ENCODE measurements at regions not wholly inside any gene's neighbourhood (a gene's known extent, or its start where the extent isn't known, plus 50 kb on each side); places are given as distances from the start of the nearest gene placed in this dataset.
"Not testable (repeated sequence)": the region's sequence is repeated elsewhere in the genome, so short reads cannot be mapped to it uniquely, and the experiment has no call there.

DNA sequence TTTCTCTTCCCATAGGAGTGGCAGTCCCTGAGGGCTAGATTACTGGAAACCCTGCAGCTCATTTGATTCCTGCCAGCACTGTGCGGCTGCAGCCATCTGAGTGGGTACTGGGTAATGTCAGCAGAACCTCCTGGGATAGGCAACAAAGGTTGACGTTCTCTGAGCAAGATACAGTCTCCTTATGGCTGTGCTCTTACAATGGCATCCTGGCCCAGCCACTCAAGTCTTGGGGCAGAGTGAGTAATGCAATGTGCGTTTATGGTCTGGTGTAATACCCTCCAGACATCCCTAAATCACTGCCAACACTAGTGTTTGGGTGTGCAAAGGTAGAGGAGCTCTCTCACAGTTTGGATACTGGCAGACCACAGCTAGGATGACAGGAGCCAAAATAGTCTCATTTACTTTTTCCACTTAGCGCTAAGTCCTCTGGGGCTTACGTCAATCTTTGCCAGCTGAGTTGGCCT lies 775.8 kb downstream of the ZNF385D start:
- intact Hi-C loops (cut with DNase I), result no loop called here
- DNase-seq (ENCODE audit: missing footprints) (no peak), ATAC-seq (peak; percentile 31)

DNA sequence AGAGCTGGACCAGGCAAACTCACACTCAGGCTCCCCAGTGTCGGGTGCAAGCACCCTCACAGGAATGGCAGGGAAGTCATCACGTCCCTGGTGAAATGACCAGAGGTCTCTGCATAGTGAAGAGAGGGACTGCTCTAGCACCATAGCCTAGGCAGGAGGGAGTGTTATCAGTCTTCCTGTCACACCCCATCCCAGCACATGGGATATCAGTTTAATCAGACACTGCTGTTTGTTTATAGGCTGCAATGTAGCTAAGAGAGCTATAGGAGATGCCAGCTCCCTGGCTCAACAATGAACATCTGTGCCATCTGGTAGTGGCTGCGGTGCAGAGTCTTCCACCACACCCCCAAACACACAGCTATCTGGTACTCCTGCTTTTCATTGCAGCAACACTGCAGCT lies 776.6 kb downstream of the ZNF385D start:
- intact Hi-C loops (cut with DNase I), result no loop called here
- ATAC-seq, result no peak
- no peak for DNase-seq (ENCODE audit: missing footprints)

DNA sequence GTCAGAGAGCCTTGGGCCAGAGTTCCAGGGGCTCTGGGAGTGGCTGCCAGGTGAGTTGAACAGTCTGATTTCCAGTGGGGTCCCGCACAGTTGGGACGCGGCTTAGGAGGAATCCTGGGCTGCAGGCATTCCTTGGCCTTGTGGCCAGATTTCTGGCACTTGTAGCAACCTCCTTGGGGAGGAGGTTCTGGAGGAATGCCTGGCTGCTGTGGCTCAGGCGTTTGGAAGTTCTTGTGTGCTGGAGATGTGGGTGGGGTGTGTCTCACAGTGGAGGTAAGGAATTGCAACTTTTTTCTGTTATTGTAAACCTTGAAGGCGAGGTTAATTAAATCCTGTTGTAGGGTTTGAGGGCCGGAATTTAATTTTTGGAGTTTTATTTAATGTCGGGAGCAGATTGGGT lies 780.2 kb downstream of the ZNF385D start:
- intact Hi-C loops (cut with DNase I); ATAC-seq: not testable (repeated sequence)
- peak; percentile 20 for DNase-seq (ENCODE audit: missing footprints)

DNA sequence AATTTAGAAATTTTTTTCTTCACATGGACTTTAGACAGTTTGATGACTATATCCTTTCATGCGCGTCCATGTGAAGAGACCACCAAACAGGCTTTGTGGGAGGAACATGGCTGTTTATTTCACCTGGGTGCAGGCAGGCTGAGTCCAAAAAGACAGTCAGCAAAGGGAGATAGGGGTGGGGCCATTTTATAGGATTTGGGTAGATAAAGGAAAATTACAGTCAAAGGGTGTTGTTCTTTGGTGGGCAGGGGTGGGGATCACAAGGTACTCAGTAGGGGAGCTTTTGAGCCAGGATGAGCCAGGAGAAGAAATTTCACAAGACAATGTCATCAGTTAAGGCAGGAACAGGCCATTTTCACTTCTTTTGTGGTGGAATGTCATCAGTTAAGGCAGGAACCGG lies 781.5 kb upstream of the SGO1 start:
- intact Hi-C loops (cut with DNase I); ATAC-seq: not testable (repeated sequence)

DNA sequence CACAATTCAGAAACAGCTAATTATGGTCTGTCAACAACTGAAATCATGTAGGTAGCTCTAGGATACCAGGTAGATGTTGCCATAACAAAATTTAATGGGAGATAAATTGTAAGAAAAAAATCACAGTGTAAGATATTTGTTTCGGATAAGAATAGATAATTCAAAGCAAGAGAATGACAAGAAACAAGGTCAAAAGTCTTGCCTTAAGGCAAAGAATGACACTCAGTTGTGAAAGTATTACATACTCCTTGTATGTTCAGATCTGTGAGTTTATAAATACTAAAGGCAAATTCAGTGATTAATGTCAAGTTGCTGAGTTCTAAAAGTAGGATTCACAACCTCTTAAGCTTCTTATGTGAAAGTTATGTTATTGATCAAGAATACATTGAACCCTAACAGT lies 772.2 kb upstream of the SGO1 start:
- intact Hi-C loops (cut with DNase I), result no loop called here
- ATAC-seq, result no peak
- no peak for DNase-seq (ENCODE audit: missing footprints)

More for the DNA sequence above, 781.5 kb upstream of the SGO1 start:
- DNase-seq (ENCODE audit: missing footprints), result not testable (repeated sequence)

DNA sequence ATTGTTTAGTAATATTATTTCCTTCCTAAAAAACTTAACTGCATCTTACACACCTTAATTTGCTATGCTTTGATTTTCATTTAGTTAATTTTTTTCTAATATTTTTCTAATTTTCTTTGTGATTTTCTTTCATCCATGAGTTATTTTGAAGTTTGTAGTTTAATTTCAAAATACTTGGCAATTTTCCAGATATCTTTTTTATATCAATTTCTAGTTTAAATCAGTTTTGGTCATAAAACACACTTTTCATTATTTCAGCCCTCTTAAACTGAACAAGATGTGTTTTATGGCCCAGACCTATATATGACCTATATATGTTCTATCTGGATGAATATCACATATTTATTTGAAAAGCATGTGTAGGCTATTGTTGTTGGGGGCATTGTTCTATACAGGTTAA lies 759.9 kb upstream of the SGO1 start:
- no peak for ATAC-seq
- intact Hi-C loops (cut with DNase I), result no loop called here
- DNase-seq (ENCODE audit: missing footprints), result no peak

DNA sequence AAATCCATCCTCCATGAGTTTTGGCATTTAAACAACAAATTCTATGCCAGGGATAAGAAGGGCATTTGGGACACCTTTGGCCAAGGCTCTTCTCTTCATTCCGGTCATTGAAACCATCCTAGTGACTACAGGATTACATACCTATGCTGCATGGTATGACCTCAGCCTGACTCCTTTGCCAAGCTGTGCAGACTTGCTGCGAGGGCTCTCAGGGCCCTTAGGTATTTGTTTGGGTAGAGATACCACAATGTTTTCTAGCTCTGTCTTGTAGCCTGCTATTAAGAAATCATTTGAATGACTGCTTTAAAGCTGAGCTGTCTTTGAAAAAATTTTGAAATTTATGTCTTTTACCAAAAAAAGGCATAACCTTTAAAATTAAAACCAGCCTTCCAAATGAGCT lies 749.8 kb upstream of the SGO1 start:
- ATAC-seq (no peak), DNase-seq (ENCODE audit: missing footprints) (no peak)
- intact Hi-C loops (cut with DNase I), result no loop called here

DNA sequence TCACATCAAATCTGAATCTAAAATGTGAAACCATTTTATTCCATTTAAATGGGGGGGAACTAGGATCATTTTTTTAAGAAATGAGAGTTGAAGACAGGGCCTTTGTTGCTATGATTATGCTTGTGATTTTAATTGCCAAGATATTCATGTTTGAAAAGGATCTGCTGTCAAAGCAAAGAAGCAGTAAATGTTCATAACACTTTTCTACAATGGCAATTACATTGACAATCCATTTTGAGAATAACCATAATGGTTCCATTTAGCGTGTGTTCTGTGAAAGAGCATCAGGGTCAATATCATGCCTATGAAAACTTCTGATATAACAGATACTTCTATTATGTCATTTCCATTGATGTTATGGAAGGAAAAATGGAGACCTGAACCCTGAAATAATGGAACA lies 745.8 kb upstream of the SGO1 start:
- intact Hi-C loops (cut with DNase I), result no loop called here
- DNase-seq (ENCODE audit: missing footprints) (no peak), ATAC-seq (no peak)

DNA sequence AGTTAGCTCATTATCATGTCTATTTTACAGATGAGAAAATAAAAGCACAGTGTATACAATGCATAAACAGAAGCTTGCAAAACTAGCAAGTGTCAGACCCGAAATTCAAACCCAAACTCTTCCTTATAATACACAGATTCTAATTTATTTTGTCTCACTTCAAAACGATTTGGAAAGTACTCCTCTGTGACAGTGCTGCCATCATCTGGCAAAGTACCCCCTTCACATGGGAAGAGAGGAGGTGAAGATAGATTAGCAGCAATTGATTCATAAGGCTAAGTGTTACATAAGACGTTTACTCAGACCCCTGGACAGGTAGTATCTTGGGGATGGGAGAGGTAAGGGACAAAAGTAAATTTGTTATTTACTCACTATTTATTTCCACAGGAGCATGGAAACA lies 744.0 kb upstream of the SGO1 start:
- no peak for DNase-seq (ENCODE audit: missing footprints)
- intact Hi-C loops (cut with DNase I), result no loop called here
- no peak for ATAC-seq

DNA sequence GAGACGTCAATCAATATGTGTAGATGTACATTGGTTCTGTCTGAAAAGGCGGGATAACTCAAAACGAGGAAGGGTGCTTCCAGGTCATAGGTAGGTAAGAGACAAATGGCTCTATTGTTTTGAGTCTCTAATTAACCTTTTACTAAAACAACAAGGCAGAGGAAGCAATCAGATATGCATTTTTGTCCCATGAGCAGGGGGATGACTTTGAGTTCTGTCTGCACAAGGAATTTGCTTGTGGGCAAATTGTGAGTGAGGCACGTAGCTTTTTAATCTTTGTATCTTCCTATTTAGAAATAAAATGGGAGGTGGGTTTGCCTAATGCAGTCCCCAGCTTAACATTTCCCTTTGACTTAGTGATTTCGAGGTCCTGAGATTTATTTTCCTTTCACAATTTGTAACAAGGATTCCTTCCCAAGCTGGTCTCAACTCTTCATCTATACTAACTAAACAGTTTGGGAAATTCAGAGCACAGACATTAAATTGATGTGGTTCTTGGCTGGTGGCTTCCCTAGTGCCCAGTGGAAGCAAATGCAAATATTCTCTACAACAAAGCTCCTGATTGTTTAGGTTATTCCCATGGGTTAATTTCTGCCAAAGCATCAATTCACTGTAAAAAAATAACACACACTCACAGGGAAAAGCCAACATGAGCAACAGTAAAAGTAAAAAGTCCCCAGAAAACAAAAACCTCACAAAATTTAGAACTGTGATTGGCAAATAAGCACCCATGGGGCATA lies 738.8 kb upstream of the SGO1 start:
- intact Hi-C loops (cut with DNase I), result no loop called here
- ATAC-seq (no peak), DNase-seq (ENCODE audit: missing footprints) (no peak)

DNA sequence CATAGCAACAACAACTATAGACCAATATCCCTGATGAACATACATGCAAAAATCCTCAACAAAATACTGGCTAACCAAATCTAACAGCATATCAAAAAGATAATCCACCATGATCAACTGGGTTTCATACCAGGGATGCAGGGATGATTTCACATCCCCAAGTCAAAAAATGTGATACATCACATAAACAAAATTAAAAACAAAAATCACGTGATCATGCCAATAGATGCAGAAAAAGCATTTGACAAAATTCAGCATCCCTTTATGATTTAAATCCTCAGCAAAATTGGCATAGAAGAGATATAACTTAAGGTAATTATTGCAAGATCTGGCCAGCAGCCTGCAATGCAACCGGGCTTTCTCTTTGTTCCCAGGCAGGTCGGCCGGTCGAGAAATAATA lies 735.1 kb upstream of the SGO1 start:
- DNase-seq (ENCODE audit: missing footprints); ATAC-seq; intact Hi-C loops (cut with DNase I): not testable (repeated sequence)

DNA sequence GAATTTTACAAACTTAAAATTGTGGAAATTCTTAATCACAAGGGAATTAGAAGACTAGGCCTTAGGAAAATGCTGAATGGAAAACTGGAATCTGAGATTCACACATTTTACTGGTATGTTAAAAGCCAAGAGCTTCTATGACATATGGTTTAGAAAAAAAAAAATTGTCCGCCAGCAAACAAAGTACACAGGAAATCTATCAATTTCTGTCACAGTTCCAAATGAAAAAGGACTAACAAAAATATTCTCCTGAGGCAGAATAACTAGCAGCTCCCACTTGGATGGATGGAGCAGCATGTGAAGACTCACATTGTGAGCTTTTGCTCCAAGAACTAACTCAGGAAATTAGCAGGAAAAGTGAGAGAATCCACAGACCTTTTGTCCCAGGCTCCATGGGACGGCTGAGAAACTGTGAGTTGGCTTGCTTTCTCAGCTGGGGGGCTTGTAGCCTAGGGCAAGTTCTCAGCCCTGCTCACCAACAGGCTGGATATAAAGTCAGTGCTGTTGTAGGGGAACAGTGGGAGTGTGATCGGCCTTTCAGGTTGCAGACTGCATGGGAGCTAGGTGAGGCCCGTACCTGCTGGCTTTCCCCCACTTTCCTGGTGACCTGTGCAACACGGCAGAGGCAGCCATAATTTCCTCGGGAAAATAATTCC lies 731.1 kb upstream of the SGO1 start:
- intact Hi-C loops (cut with DNase I), result no loop called here
- ATAC-seq, result no peak
- DNase-seq (ENCODE audit: missing footprints), result no peak

DNA sequence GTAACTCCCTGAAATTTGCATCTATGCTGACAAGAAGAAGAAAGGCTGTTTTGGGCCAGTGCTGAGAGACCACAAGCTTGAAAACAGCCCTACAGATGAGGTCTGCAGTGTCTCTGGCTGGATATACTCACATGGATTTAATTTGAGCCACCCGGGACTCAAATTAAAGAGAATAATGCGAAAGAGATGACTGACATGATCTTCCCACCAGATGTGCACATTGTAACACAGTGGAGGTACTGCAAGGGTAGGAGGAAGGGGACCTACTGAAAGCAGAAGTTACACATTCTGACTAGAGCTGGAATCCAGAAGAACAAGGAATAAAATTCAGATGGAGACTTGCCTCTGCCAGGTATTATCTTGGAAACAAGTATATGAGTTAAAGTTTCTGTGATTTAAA lies 728.3 kb upstream of the SGO1 start:
- DNase-seq (ENCODE audit: missing footprints) (no peak), ATAC-seq (no peak)
- intact Hi-C loops (cut with DNase I), result no loop called here

DNA sequence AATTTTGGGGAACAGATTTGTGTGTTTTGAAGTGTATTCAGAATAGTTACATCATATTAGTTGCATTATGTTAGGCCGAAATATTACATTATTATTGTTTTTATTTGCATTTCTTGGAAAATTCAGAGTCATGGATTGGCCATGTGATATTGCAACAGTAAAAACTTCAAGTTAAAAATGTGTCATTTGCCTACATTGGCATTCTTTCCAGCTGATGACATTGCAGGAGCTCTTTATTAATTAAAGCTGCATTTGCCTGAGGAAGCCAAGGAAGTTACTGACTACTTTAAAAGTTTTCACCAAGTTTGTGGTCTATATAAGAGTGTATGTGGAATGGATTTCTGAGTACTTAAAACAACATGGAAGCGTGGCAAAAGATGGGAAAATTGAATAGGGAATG lies 726.4 kb upstream of the SGO1 start:
- ATAC-seq (no peak), DNase-seq (ENCODE audit: missing footprints) (no peak)
- intact Hi-C loops (cut with DNase I), result no loop called here

DNA sequence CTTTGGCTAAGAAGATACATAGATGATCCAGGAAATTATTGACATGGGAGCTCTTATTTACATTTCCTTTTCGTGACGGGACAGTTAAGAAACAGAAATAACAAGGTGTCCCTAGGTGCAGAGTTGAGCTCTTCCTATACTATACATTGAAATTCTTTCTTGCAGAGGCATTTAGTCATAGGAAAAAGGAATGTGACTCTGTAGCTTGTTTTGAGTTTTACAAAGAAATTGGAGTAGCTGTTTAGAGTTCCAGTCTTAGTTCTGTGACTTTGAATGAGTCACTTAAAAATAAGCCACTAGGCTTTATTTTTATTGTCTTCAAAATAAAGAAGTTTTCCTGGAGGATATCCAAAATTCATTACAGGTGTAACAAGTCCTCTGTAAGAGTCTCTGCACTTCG lies 723.5 kb upstream of the SGO1 start:
- no peak for ATAC-seq
- intact Hi-C loops (cut with DNase I), result no loop called here

DNA sequence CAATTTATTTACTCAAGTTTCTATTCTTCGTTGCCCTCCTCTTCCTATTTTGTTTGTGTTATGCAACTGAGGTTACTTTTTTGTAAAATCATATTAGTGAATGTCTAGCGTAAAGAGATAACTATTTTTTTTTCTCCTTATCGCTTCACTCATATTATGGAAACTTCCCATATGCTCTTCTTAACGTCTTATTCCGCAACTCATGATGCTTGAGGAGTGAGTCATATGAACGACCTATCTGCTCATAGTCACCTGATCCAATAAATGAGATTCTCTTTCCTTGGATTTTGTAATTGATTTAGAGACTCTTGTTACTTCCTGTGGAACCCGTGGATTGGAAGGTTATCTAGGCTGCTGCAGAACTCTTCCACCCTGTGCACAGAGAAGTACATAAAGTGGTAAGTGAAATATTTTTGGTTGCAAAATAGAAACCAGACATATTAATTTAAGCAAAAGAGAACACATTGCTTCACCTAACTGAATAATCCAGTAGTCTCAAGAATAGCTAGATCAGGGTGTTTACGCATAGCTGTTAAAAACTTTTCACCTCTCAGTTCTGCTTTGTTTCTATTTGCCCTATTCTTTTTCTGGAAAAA lies 719.3 kb upstream of the SGO1 start:
- DNase-seq (ENCODE audit: missing footprints) (no peak), ATAC-seq (no peak)
- intact Hi-C loops (cut with DNase I), result no loop called here

More for the DNA sequence above, 723.5 kb upstream of the SGO1 start:
- no peak for DNase-seq (ENCODE audit: missing footprints)

DNA sequence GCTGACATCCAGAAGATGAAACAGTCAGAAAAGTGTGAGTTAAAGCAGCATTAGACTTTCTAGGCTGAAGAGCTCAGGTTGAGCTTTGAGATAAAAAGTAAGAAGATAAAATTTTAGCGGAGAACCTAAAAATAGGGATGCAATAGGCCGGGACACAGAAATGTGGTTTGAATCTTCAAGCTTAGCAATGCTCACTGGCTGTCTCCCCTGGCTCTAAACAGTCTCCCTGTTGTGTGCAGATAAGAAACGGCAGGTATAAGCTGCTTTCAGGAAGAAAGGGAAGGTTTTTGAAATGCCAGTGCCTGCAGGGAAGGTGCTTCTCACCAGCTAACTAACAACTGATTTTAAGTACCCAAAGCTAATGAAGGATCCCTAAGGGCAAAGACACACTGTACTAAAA lies 718.7 kb upstream of the SGO1 start:
- ATAC-seq (no peak), DNase-seq (ENCODE audit: missing footprints) (no peak)
- intact Hi-C loops (cut with DNase I), result no loop called here

DNA sequence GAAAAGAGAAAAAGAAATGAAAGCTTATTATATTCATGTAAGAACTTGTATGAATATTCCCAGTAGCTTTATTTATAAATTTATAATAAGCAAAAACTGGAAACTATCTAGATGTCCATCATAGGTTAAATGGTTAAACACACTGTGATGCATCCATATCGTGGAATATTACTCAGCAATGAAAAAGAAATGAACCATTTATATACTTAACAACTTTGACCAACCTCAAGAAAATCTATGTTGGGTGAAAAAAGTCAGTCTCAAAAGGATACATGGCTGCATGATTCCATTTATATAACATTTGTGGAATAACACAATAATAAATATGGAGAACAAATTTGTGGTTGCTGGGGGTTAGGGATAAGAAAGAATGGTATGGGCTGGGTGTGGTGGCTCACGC lies 713.0 kb upstream of the SGO1 start:
- DNase-seq (ENCODE audit: missing footprints), result no peak
- no peak for ATAC-seq
- intact Hi-C loops (cut with DNase I), result no loop called here

DNA sequence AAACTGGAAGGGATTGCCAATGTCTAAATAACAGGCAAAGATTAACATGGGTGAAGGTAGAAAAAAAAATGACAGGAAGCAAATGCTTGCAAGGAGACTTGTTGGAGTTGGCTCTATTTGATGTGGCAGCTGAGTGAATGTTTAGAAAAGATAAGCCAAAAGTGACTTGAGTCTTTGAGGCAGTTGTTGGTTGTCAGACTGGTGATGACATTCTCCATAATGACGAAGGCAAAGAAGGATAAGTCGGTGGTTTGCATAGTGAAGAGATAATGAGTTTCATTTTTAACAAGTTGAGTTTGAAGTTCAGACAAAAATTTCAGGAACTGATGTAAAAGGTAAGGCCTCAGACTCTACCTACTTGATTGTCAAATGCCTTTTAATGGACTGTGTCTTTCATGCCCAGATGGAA lies 704.1 kb upstream of the SGO1 start:
- DNase-seq (ENCODE audit: missing footprints), result no peak
- intact Hi-C loops (cut with DNase I), result no loop called here
- no peak for ATAC-seq

DNA sequence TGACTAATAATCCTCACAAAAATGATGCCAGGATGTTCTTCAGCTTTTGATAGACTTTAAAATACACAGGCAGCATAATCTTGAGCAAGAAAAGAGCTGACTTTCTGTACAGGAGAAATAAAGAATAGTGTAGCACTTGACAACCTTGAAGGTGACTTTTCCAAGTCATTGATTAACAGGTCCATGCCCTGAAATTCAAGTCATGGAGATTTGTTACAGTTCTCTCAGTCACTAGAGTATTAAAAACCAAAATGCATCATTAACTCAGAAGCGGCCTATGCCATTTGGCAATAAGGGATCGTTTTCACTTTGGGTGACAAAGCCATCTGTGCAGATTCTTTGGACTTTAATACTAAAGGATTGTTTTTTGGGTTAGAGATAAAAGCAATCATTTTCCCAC lies 692.7 kb upstream of the SGO1 start:
- ATAC-seq, result no peak
- no peak for DNase-seq (ENCODE audit: missing footprints)
- intact Hi-C loops (cut with DNase I), result no loop called here

All from Right ventricle myocardium inferior (tissue), 1 donor.